ENCODE measurements at regions not wholly inside any gene's neighbourhood (a gene's known extent, or its start where the extent isn't known, plus 50 kb on each side); places are given as distances from the start of the nearest gene placed in this dataset.

- TF ChIP-seq CTCF (conservative IDR thresholded peaks at IDR 0.05; ENCODE audit: low read length): no peak
- TF ChIP-seq EZH2phosphoT487 (IDR thresholded peaks at IDR 0.05; ENCODE audit: borderline replicate concordance, low read depth, low read length): no peak
These were observed 213.3 kb downstream of the ETS1 start for GRCh38 chr11:128374026-128374425.
